Activated CD8-positive, alpha-beta T cell treated with anti-CD3 and anti-CD28 coated beads for 36 hours (primary cell): ENCODE measurements at regions not wholly inside any gene's neighbourhood (a gene's known extent, or its start where the extent isn't known, plus 50 kb on each side); places are given as distances from the start of the nearest gene placed in this dataset.

Experiments
- ATAC-seq: fragments of 200-7000 bp; cut with Tn5 transposase; one replicate; pipeline ENCODE4 v1.10.0; 2021; ENCODE audit warnings: mild to moderate bottlenecking, moderate library complexity
- CTCF ChIA-PET: fragments of 350-600 bp; sonication (Branson Sonifier 250); formaldehyde crosslinking; loops from one replicate; lab custom pipeline; 2021; ENCODE audit warnings: antibody characterized with exemption; lab: Charles Lee
- POLR2A ChIA-PET: fragments of 350-600 bp; sonication (Branson Sonifier 250); formaldehyde crosslinking; loops from one replicate; lab custom pipeline; 2021; ENCODE audit warnings: antibody characterized with exemption; lab: Charles Lee
- DNase-seq: peaks from one replicate; pipeline ENCODE4 v3.0.0-alpha.2; 2020
- H3K27ac Mint-ChIP-seq: one replicate; pipeline ENCODE4 v1.8.0; 2021; ENCODE audit warnings: mild to moderate bottlenecking, mixed read lengths
- H3K27me3 Mint-ChIP-seq: one replicate; pipeline ENCODE4 v1.8.0; 2021; ENCODE audit warnings: mixed read lengths
- H3K36me3 Mint-ChIP-seq: one replicate; pipeline ENCODE4 v1.8.0; 2021; ENCODE audit warnings: low read depth, mixed read lengths
- H3K4me1 Mint-ChIP-seq: one replicate; pipeline ENCODE4 v1.8.0; 2021; ENCODE audit warnings: low read depth, mixed read lengths
- H3K4me3 Mint-ChIP-seq: one replicate; pipeline ENCODE4 v1.8.0; 2021; ENCODE audit warnings: mild to moderate bottlenecking, moderate library complexity, mixed read lengths
- H3K9me3 Mint-ChIP-seq: one replicate; pipeline ENCODE4 v1.8.0; 2021; ENCODE audit warnings: mixed read lengths
- intact Hi-C: fragments of 100-400 bp; cut with micrococcal nuclease; formaldehyde crosslinking; loops from one replicate; pipeline ENCODE4 v1.10.0; 2022
- TF ChIP-seq, protein P1 (sequence below): fragments of 200-600 bp; IDR thresholded peaks from one replicate; pipeline ENCODE4 v1.8.0; 2022; ENCODE audit warnings: antibody characterized with exemption, mild to moderate bottlenecking

DNA sequence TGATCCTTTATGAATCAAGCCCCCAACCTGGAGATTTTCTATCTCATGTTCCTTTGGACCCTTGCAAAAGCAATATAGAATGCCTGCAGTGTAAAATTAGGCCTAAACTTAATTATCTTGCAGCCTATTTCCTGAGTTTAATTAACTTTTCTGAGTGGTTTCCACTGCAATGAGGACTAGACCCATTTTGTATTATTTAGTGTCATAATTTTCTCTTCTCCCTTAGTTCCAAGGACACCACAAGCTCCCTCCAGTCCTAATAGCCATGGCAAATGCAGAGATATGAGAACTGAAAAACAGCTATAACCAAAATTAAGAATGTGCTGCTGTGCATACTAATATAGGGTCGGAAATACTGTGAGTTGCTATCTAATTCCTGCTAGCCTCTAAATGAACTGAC lies 90.9 kb upstream of the GRAMD2B start:
- TF ChIP-seq, protein P1, sequence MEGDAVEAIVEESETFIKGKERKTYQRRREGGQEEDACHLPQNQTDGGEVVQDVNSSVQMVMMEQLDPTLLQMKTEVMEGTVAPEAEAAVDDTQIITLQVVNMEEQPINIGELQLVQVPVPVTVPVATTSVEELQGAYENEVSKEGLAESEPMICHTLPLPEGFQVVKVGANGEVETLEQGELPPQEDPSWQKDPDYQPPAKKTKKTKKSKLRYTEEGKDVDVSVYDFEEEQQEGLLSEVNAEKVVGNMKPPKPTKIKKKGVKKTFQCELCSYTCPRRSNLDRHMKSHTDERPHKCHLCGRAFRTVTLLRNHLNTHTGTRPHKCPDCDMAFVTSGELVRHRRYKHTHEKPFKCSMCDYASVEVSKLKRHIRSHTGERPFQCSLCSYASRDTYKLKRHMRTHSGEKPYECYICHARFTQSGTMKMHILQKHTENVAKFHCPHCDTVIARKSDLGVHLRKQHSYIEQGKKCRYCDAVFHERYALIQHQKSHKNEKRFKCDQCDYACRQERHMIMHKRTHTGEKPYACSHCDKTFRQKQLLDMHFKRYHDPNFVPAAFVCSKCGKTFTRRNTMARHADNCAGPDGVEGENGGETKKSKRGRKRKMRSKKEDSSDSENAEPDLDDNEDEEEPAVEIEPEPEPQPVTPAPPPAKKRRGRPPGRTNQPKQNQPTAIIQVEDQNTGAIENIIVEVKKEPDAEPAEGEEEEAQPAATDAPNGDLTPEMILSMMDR, result no peak
- Mint-ChIP-seq H3K4me1 (no peaks in the 10 kb centered on the region), H3K27ac (no peak overlapping the region), H3K27me3 (no peaks in the 10 kb centered on the region), H3K9me3 (no peaks in the 10 kb centered on the region), H3K36me3 (no peaks in the 10 kb centered on the region), H3K4me3 (no peak overlapping the region)
- ChIA-PET POLR2A (no interaction called here), CTCF (interaction anchor here (1.2 to 1.3 kb wide), 2 partner anchors 10 to 207 kb away, joined by 3 to 4 read pairs; no protein-coding TSS in a partner anchor)
- ATAC-seq (no peak), DNase-seq (no peak)
- intact Hi-C loops, result no loop called here

- H3K9me3 Mint-ChIP-seq, result no peaks in the 10 kb centered on the region
- TF ChIP-seq, protein P1, result no peak
- intact Hi-C loops, result no loop called here
Observed at GRCh38 chr5:126334760-126335159, 88.4 kb upstream of the GRAMD2B start.

GRCh38 chr5:126335886-126336285 lies 87.3 kb upstream of the GRAMD2B start:
- no peak for DNase-seq
- TF ChIP-seq, protein P1, result no peak
- CTCF ChIA-PET, result interaction anchor here (0.6 to 2.4 kb wide), 3 partner anchors 15 to 211 kb away, joined by 3 to 7 read pairs (median 3); no protein-coding TSS in a partner anchor
- Mint-ChIP-seq H3K4me1 (no peaks in the 10 kb centered on the region), H3K9me3 (no peaks in the 10 kb centered on the region), H3K27me3 (no peaks in the 10 kb centered on the region), H3K4me3 (no peak overlapping the region), H3K27ac (no peak overlapping the region), H3K36me3 (no peaks in the 10 kb centered on the region)
- no peak for ATAC-seq
- intact Hi-C loops, result no loop called here
- POLR2A ChIA-PET, result no interaction called here

More at GRCh38 chr5:126334760-126335159, 88.4 kb upstream of the GRAMD2B start:
- H3K4me1 Mint-ChIP-seq, result no peaks in the 10 kb centered on the region
- DNase-seq (no peak), ATAC-seq (no peak)
- H3K27me3 Mint-ChIP-seq, result no peaks in the 10 kb centered on the region
- POLR2A ChIA-PET, result no interaction called here
- CTCF ChIA-PET, result interaction anchor here (1.4 to 2.4 kb wide), 2 partner anchors 16 to 212 kb away, joined by 3 to 7 read pairs; no protein-coding TSS in a partner anchor
- no peak overlapping the region for H3K4me3 Mint-ChIP-seq
- no peaks in the 10 kb centered on the region for H3K36me3 Mint-ChIP-seq
- H3K27ac Mint-ChIP-seq, result no peak overlapping the region

DNA sequence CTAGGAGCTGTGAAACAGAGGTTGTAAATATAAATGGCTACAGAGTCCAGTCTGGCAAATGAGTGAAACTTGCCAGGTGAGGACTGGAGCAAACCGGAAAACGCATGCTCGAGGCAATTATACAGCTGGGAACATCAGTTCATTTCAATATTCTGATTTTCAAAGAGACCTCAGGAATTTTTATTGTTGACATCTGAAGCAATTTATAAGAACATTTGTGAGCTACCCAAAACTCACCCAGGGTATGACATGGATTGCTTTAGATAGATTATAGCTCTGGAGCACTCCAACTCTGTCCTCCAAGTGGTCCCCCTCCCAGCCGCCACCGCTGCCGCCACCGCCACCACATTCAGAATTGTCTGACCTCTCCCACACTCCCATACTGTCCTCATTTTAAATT lies 84.6 kb upstream of the GRAMD2B start:
- ATAC-seq, result no peak
- ChIA-PET POLR2A (interaction anchor here (1.1 kb wide), 1 partner anchor 9 kb away, joined by 4 read pairs; no protein-coding TSS in a partner anchor), CTCF (interaction anchor here (0.9 to 5.0 kb wide), 16 partner anchors 9 to 263 kb away, joined by 3 to 62 read pairs (median 5); partner anchors contain the start of gene PHAX)
- Mint-ChIP-seq H3K36me3 (no peaks in the 10 kb centered on the region), H3K4me3 (no peak overlapping the region), H3K27ac (no peak overlapping the region), H3K27me3 (no peaks in the 10 kb centered on the region), H3K4me1 (no peaks in the 10 kb centered on the region), H3K9me3 (no peaks in the 10 kb centered on the region)
- intact Hi-C loops, result loop anchor here (1.0 kb wide), 1 partner anchor 201 kb away; no protein-coding TSS in a partner anchor
- TF ChIP-seq, protein P1, result no peak
- DNase-seq, result no peak

DNA sequence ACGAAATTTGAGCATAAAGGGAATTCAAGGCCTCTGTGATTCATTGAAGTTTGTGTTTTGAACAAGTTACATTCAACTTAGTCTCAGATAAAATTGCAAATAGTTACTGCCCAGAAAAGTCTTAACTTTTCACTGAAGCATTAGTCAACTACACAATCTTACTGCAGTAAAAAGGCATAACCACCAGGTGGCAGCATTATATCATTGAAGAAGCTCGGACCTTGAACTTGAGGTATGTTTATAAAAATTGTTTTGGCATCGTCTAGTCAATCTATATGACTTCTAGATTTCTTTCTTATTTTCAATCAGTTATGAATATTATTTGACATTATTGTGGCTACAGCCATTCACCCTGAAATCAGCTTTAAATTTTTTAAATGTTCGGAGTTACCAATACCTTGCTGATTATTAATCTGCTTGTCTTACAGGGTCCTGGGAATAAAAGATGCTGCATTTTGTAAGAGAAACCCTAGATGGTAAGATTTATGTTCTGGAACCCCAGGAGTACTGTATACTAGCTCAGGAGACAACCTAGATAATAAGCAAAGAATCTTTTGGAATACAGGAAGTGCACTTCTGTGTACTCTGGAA lies 83.9 kb upstream of the GRAMD2B start:
- no peak overlapping the region for H3K27ac Mint-ChIP-seq
- intact Hi-C loops, result loop anchor here (1.0 kb wide), 1 partner anchor 200 kb away; no protein-coding TSS in a partner anchor
- H3K9me3 Mint-ChIP-seq, result no peaks in the 10 kb centered on the region
- no peaks in the 10 kb centered on the region for H3K4me1 Mint-ChIP-seq
- CTCF ChIA-PET, result interaction anchor here (0.7 to 5.0 kb wide), 22 partner anchors 10 to 262 kb away, joined by 3 to 62 read pairs (median 4); partner anchors contain the start of gene PHAX
- H3K36me3 Mint-ChIP-seq, result no peaks in the 10 kb centered on the region
- TF ChIP-seq, protein P1, result peak; percentile 90
- peak; percentile 55 for DNase-seq
- H3K4me3 Mint-ChIP-seq, result no peak overlapping the region
- no peak for ATAC-seq
- POLR2A ChIA-PET, result no interaction called here
- H3K27me3 Mint-ChIP-seq, result no peaks in the 10 kb centered on the region
